T follicular helper cell (primary cell): ENCODE measurements at regions not wholly inside any gene's neighbourhood (a gene's known extent, or its start where the extent isn't known, plus 50 kb on each side); places are given as distances from the start of the nearest gene placed in this dataset.

Source experiments
- DNase-seq: peaks from one replicate; pipeline ENCODE4 v3.0.0-alpha.2; 2020; ENCODE audit warnings: low read depth

DNA sequence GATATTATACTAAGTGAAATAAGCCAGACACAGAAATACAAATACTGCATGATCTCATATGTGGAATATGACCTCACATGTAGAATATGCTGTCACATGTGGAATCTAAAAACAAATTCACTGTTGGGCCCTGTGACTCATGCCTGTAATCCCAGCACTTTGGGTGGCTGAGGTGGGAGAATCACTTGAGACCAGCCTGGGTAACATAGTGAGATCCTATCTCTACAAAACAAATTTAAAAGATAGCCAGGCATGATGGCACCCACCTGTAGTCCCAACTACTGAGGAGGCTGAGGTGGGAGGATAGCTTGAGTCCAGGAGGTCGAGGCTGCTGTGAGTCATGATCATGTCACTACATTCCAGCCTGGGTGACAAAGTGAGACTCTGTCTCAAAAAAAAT is 160.3 kb downstream of the PTEN start:
- no peak for DNase-seq

DNA sequence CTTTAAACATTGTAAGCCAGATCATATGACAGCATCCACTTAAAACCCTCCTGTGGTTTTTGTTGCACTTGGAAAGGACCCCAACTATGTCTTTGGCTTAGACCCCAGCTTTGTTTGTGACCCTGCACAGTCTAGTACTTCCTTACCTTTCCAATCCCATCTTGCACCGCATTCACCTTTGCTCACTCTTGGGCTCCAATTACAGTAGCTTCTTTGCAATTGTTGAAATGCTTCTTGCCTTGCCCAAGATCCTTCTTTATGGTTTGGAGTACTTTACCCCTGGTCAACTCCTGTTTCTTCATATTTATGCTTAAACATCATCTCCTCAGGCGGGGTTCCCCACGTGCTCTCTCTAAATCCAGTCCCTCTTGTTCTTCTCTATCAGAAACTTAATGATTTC is 162.6 kb downstream of the PTEN start:
- no peak for DNase-seq

DNA sequence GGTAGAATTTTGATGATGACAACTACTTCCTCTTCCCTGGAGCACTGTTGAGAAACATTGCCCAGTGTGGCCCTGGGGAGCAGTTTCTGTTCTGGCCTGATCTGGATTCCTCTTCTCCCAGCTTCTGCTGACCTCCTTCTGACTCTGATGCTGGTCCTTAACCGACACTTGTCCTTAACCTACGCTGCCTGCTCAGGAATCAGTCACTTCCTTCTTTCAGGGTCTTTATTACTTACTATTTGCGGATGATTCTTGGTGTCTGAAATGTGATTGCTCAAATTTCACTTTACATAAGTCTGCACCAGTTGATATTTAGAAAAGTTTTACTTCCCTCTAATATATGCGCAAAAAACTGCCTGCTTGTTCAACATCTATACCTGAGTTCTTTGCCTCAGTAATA is 164.1 kb downstream of the PTEN start:
- DNase-seq = no peak

DNA sequence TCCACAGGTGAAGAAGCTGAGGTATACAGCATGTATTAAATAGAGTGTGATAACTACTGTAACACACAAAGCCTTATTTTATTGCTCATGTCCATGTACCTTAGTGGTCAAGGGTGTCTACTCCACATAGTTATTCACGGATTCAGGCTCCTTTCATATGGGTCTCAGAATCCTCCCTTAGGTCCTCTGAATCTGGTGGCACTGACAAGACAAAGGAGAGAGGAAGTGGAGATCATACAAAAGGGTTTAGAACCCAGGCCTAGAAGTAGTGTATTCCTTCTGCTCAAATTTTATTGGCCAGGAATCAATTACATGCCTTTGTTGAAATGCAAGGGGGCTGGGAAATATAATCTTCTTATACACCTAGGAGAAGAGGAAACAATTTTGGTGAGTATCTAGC is 164.6 kb downstream of the PTEN start:
- no peak for DNase-seq

DNA sequence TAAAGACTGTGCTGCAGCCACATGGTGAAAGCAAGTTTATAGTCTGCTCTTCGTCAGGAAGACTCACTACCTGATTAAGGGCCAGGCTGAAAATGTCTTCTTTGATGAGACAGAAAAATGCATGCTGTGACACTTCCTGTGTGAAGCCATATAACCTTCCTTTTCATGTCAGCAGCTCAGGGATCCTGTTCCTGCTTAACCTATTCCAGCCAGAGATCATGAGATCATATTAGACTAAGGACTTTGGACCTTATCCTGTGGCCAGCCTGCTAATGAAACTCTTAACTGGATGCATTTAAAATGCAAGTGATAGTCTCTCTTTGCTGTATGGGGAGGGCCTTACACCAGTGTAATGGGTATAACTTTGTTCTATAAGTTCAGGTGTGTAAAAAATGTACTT is 165.2 kb downstream of the PTEN start:
- no peak for DNase-seq

DNA sequence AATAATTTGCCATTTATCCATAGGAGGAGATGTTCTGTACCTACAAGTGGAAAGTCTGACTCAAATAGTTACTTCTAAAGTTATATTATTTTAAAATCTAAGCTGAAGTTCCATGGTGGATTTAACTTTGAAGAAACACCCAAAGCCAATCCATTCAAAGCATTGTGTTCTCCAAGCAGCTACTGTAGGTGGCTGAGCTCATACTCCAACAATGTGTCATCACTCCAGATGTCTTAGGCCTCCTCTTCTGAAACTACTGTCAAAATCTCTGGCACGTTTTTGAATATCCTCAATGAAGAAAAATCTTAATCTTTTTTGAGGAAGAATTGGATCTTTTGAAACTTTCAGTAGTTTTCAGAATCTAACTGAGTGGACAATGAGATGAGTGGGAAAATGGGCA is 169.1 kb downstream of the PTEN start:
- DNase-seq = no peak

DNA sequence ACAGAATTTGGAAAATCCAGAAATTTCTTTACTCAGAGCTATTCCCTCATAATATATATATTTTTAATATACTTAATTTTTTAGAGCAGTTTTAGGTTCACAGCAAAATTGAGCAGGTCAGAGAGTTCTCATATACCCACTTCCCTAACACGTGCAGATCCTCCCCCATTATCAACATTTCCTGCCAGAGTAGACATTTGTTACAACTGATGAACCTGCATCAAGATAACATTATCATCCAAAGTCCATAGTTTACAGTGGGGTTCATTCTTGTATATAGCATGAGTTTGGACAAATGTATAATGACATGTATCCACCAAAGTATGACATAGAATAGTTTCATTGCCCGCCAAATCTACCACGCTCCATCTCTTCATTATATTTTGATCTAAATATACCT is 170.0 kb downstream of the PTEN start:
- DNase-seq = no peak

DNA sequence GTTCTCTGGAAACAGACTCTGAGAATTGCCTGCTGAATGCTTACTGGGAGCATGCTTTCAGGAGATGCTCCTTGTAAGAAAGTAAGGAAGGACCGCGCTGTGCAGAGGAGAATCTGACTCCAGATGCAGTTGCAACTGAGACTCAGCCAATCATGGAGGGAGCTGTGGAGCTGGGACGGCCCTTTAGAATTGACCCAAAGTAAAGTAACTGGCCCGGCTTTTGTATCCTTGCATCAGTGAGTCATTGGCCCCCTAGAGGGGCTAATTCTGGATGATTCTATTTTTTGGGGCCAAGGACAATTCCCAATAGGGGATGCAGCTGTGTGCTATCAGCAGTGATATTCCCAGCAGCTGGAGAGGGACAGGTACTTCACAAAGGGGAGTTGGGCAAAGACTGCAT is 170.4 kb downstream of the PTEN start:
- DNase-seq = no peak

DNA sequence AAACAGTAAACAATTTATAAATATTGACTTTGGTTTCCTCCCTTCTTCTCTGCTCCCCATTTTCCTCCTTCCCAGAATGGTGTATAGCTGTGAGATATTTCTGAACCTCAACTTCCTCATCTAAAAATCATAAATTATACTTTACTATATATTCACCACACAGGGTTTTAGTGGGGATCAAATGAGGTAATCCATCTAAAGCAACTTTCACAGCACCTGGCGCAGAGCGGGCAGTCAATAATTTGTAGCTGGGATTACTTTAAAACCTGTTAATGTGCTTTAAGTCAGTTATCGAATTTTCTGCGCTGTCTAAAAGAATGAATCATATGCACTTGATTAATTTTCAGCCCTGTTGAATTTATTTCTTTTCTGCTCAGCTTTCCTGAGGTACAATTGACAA is 172.7 kb downstream of the PTEN start:
- DNase-seq = no peak

DNA sequence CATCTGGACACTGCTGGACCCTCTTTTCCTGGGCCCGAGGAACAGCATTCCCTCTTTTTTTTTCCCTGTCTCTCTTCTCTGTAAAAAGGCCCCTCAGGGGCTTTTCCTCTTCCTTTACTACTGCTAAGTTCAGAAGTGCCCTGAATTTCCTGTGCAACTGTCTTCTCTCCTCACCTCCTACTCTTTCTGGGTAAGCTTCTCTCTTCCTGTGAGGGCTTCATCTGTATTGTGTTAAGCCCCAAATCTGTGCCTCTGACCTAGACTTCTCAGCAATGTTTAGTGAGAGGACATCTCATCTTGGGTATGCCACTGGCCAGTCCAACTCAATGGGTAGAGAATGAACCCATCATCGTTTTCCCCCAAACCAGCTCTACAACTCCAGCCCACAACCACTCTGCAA is 174.2 kb downstream of the PTEN start:
- DNase-seq = no peak

DNA sequence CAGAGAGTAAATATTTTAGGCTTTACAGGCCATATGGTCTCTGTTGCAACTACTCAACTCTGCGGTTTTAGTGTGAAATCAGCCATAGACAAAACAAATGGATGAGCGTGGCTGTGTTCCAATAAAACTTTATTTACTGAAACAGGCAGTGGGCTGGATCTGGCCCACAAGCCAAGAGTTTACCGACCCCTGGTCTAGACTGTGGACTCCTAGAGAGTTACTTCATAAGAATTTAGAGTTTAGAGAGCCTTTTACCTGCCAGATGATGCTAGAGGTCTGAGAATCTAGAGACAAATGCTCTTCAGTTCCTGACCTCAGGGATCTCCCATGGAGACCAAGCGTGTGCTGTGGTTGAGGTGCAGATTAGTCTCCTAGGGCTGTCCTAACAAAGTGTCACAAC is 174.8 kb downstream of the PTEN start:
- DNase-seq = no peak

DNA sequence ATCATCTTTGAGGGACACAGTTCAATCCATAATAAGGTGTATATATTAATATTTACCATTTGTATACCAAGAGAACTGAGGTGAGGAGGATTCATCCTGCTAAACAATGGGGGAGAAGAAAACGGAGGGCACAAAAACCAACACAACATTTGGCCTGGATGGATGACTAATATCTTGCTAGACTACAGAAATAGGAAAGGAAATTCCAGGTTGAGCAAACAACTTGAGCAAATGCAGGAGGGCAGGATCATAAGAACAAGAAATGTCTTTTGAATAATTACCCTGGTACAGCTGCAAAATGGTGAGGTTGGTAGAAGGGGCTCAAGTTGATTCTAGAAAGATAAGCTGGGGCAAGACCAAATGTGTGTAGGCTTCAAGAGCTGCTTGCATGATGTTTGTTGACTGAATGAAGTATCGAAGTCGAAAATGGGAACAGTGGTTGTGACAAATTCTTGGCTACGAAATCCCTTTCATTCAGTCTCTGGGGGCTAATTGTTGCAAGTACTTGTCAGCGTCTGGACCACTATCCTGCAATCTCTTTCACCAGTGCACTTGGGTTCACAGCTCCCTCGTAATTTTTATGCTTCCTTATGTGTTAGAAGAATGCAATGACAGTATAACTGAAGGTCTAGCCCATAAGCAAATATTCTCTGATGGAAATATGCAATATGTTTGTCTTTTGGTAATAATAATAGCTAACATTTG is 176.2 kb downstream of the PTEN start:
- no peak for DNase-seq

DNA sequence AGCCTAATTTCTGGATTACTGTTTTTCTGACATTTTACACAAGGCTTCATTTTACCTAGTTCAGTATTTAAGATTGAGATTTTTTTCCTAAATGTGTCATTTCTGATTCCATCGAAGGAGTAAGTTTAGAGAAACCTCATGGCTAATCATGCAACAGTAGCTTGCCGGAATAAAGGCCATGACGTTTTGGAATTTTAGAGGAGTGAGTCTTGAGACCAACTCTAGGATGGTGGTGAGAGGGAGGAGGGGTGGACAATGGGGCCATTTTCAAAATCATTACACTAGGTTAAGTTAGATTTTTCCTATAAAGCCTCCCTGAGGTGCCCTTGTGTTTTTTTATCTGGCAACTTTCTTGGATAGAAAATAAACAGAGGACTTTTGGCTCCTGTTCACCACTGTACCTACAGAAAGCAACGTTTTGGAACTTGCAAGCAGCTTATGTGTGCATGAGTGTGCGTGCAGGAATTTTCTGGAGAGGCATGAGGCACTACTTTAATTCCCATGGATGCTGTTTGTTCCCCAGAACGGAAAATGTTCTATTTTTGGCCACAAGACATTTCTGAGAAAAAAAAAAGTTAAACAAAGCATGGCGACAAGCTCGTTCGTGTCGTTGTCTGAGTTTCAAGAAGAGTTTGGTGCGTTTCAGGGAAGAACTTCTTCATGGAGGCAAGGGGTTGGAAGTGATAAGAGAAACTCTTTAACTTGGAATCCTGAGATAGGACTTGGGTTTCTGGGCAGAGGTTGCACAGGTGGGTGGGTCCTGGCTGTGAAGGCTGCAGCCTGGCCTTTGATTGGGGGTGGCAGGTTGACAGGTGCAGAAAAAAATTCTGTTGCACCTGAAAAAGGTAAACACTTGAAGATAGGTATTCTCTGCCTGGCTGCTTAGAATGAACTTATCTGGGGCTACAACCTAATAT is 178.1 kb downstream of the PTEN start:
- DNase-seq = no peak

DNA sequence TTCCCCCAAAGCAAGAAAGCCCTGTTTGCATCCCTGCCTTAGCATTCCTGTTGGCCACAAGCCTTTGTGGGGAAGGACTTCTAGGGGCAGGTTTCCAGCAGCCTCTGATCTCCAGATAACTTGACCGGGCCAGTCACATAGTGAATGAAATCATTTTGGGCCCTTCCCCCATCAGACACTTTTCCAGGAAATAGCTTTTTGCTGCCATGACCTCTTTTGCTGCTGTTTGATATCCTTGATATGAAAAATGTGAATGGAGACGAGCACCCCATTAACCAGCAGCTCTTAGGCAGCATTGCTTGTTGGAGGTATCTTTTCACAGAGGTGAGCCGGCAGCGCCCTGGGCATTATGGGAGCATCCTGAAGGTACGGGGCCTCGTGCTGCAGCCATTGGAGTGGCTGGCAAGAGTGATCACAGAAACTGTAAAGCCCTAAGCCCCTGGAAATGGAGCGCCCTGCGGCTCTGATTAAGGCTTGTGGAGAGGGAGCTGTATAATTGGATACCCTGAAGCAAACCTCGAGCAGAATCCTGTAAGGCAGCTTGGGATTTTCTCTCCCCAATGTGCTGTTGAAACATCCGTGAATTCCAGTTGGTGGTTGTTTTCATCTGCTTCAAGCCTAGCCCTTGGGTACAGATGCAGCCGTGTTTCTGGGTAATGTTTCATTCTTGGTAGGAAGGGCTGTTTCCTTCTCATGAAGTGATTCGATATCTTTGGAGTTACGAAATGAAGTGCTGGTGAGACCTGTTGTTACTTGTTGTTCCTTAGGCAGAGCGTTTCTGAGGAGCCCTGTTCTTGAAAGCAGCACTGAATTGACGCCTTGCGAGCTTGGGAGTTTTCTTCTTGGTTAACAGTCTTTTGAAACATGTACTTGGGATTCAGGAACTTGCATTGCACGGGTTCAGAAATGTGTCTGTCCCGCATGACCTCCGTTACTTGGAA is 179.0 kb downstream of the PTEN start:
- no peak for DNase-seq

DNA sequence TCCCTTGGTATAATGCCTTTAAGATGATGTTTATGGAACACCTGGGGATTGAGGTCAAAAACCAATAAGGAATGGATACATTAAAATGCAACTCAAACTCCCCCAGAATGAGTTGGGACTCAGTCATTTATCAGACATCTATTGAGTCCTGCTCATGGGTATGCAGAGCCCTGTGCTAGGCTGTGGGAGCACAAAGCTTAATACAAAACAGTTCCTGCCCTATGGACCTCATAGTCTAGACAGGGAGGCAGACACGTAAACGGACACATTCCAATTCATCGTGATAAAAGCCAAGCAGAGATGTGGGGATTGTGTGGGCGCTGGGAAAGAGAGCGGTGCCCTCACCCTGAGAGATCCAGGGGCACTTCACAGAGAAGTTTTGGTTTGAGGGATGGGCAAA is 181.7 kb downstream of the PTEN start:
- DNase-seq = no peak

DNA sequence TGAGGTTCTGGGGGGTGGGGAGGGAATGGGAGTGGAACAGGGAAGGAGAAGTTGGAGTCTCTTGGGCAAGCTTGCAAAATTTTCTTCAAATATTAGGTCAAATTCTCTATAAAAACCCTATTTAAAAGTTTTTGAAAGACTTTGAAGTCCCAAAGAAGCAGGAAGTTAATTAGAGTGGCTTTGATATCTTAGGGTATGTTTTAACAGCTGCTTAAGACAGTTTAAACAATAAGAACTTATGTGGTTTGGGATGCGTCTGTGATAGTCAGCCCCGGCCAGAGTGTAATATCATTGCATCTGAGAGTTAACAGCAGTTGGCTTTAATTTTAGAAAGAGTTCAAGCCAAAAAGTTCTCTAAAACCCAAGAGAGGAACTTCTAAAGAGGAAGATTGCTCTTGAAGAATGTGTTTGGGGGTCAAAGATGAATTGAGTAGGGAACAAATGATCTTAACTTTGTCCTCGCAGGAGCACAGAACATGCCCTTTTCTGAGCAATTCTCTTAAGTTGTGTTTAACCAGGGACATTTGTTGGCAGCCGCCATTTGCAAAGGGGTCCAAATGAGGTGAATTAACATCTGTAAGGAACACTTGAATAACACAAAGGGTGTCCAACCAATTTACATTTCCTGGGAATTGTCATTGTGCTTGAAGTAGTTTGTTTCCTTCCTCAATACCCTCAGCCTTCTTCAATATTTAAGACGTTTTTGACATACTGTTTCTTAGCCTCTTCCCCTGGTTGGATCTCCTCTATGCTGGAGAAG is 182.4 kb downstream of the PTEN start:
- DNase-seq = no peak

DNA sequence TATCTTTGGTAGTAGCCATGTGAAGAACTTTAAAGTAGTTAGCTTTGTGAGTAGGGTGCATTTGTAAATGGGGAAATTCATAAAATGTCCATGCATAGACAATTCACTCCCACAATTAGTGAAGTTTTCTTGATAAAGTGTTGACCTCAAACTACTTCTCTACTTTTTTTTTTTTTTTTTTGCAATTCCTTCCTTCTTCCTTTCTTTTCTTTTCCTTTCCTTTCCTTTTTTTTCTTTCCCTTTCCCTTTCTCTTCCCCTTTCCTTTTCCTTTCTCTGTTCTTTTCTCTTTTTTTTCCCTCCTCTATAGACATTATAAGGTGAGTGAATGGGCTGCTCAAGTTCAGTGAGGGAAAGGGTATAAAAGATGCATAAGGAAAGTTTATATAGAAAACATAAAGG is 184.2 kb downstream of the PTEN start:
- DNase-seq = no peak

DNA sequence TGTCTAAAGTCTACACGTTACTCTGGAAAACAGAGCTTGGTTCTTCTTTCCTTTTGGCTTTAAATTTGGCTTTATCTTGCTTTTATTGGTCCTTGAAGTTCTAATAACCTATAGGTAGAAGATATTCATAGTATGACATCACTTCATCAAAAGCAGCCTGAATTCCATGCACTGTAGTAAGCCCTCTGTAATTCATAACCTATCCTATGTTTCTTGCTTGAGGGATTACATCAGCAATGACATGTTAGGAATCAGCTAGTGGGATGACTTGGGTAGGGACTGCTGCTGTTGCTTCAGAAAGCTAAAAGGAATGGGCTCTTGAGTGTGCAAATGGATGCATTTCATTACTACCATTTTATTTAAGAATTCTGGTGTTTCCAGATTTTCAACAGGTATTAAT is 184.9 kb downstream of the PTEN start:
- no peak for DNase-seq

DNA sequence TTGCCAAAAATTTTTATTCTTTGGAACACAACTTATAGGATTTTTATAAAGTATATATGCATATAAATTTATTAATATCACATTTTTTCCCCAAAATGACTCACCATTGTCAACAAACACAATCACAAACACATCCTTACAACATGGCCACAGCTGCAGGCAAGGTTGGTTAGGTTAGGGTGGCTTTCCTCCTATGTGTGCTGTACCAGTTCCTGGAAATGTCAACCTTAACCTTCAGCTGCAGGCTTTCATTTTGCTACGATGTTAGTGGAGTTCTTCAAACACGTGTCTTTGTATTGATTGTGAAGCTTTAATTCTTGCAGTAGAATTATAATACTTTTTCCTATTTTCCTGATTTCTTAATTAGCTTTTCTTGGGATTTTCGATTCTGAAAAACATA is 185.8 kb downstream of the PTEN start:
- no peak for DNase-seq

DNA sequence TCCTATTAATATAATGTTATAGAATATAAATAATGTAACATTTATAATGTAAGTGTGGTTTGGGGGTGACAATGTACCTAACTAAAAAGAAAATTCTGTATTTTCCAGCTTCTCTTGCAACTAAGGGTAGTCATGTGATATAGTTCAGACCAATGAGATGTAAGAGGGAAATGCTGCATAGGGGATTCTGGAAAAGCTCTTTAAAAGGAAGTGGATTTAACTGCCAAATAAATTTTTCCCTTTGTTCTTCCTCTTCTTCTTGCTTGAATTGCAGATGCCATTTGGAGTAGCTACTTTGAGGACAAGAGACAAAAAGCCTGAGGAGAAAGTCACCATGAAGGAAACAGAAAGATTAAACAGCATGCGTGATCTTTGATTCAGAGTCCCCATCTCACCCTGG is 194.3 kb downstream of the PTEN start:
- no peak for DNase-seq

DNA sequence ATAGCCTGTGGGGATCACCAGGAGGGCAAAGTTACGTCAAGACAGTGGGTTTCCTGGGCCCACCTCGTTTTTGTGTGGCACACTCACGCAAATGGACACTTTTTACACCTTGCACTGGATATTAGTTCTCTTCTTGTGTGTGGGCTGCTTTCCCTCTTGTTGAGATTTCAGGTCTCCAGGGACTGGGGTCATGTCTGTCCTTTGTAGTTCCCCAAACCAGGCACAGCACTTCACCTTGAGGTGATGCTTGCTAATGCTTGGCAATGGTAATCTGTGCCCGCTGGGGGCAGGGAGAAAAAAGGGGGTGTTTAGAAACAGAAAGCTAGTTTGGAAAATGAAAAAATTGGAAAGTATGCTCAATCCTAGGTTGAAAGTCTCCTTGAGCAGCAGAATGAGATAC is 195.3 kb downstream of the PTEN start:
- no peak for DNase-seq

DNA sequence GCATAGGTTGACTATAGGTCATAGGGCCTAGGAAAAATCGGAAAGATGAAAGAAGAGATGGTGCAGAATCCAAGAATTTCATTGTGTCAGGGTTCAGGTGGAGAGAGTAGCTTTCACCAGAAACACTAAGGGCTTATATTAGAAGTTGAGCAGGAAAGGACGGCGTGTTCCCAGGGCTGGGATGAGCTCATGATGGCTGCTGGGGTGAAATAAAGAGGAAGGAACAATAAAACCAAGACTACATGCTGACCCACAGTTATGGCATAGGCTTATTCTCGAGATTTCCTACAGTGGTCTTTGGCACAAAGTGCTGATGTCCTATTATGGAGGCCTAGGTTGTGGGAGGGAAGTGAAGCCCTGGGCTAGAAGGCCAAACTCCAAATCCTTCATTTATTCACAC is 195.8 kb downstream of the PTEN start:
- DNase-seq = no peak
